Upper lobe of right lung (tissue), 1 donor: ENCODE measurements at regions not wholly inside any gene's neighbourhood (a gene's known extent, or its start where the extent isn't known, plus 50 kb on each side); places are given as distances from the start of the nearest gene placed in this dataset.

Source experiments
- ATAC-seq: fragments of 200-7000 bp; cut with Tn5 transposase; one replicate; pipeline ENCODE4 v1.9.1; 2020; ENCODE audit warnings: mild to moderate bottlenecking, moderate library complexity
- DNase-seq: peaks from one replicate; pipeline ENCODE4 v3.0.0-alpha.2; 2020
- H3K27ac ChIP-seq: fragments of 200-600 bp; one replicate; pipeline ENCODE4 v1.8.0; 2022
- H3K27me3 ChIP-seq: fragments of 200-600 bp; one replicate; pipeline ENCODE4 v1.8.0; 2022; ENCODE audit warnings: mild to moderate bottlenecking
- H3K36me3 ChIP-seq: fragments of 200-600 bp; one replicate; pipeline ENCODE4 v1.8.0; 2022
- H3K4me1 ChIP-seq: fragments of 200-600 bp; one replicate; pipeline ENCODE4 v1.8.0; 2022
- H3K4me3 ChIP-seq: fragments of 200-600 bp; one replicate; pipeline ENCODE4 v1.8.0; 2022; ENCODE audit warnings: mild to moderate bottlenecking
- H3K9me3 ChIP-seq: fragments of 200-600 bp; one replicate; pipeline ENCODE4 v1.8.0; 2022
- CTCF ChIP-seq: fragments of 200-600 bp; IDR thresholded peaks from one replicate; pipeline ENCODE4 v1.8.0; 2022; ENCODE audit warnings: antibody characterized with exemption
- intact Hi-C: fragments of 100-400 bp; cut with DNase I; formaldehyde crosslinking; loops from one replicate; pipeline ENCODE4 v1.11.0; 2022
- donor health status: DM: no; HTN: yes; CAD: no; lungs with severe emphysema.

GRCh38 chr9:99391937-99392594, 170.0 kb downstream of the SEC61B start:
- no peaks in the 10 kb centered on the region for H3K36me3 ChIP-seq
- intact Hi-C loops: no loop called here
- no peak for TF ChIP-seq CTCF
- no peaks in the 10 kb centered on the region for H3K9me3 ChIP-seq
- no peak overlapping the region for H3K4me3 ChIP-seq
- H3K27ac ChIP-seq: no peak overlapping the region
- no peaks in the 10 kb centered on the region for H3K4me1 ChIP-seq
- DNase-seq (no peak), ATAC-seq (no peak)
- H3K27me3 ChIP-seq: no peaks in the 10 kb centered on the region

DNA sequence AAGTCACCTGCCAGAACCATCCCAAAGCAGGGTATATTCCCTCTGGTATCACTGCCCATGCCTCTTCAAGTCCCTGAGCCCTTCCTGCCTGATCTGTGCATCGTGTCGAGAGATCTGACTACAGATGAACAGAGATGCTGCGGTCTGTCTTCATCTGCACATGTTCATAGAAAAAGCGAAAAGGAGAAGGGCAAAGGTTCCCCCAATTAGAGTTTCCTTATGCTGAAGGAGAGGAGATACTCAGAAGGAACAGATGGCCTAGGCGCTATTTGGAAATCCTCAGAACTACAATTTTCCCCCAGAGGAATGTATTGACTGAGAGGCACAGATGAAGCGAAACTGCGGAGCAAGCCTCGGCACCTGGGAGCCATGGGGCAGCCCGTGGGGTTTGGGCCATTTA, 170.9 kb downstream of the SEC61B start:
- Histone ChIP-seq H3K9me3 (no peaks in the 10 kb centered on the region), H3K27me3 (no peaks in the 10 kb centered on the region), H3K36me3 (no peaks in the 10 kb centered on the region), H3K4me1 (no peaks in the 10 kb centered on the region), H3K4me3 (no peak overlapping the region), H3K27ac (no peak overlapping the region)
- DNase-seq: no peak
- no peak for ATAC-seq
- no peak for TF ChIP-seq CTCF
- intact Hi-C loops: no loop called here

DNA sequence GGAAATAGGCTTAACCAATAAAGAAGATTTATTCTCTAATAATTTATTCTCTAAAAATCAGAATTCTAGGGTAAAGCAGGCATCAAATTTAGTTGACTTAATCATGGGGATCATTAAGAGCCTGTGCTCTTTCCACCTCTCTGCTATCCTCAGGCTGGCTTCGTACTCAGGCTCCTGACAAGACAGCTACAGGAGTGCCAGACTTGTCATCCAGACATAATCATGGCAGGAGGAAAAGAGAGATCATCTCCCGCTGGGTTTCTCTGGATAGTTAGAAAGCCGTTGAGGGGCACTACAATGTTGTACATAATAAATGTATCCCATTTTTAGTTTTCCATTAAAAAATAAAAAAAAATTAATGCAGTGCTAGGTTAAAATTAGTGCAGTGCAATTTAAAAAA, 171.9 kb downstream of the SEC61B start:
- Histone ChIP-seq H3K9me3 (no peaks in the 10 kb centered on the region), H3K4me1 (no peaks in the 10 kb centered on the region), H3K36me3 (no peaks in the 10 kb centered on the region), H3K27ac (no peak overlapping the region), H3K27me3 (no peaks in the 10 kb centered on the region), H3K4me3 (no peak overlapping the region)
- ATAC-seq: no peak
- TF ChIP-seq CTCF: no peak
- no peak for DNase-seq
- intact Hi-C loops: no loop called here

GRCh38 chr9:99398241-99398640, 176.2 kb downstream of the SEC61B start:
- Histone ChIP-seq H3K36me3 (no peaks in the 10 kb centered on the region), H3K27ac (no peak overlapping the region), H3K4me3 (no peak overlapping the region), H3K9me3 (no peaks in the 10 kb centered on the region), H3K4me1 (no peaks in the 10 kb centered on the region), H3K27me3 (no peaks in the 10 kb centered on the region)
- no peak for ATAC-seq
- no peak for TF ChIP-seq CTCF
- intact Hi-C loops: no loop called here
- no peak for DNase-seq

GRCh38 chr9:99399474-99399873, 177.4 kb downstream of the SEC61B start:
- no peak overlapping the region for H3K4me3 ChIP-seq
- H3K27me3 ChIP-seq: no peaks in the 10 kb centered on the region
- TF ChIP-seq CTCF: no peak
- ATAC-seq (no peak), DNase-seq (no peak)
- no peak overlapping the region for H3K27ac ChIP-seq
- H3K4me1 ChIP-seq: no peaks in the 10 kb centered on the region
- no peaks in the 10 kb centered on the region for H3K36me3 ChIP-seq
- intact Hi-C loops: no loop called here
- H3K9me3 ChIP-seq: no peaks in the 10 kb centered on the region

- intact Hi-C loops: no loop called here
- no peaks in the 10 kb centered on the region for H3K27me3 ChIP-seq
- ATAC-seq (no peak), DNase-seq (no peak)
- H3K4me1 ChIP-seq: no peaks in the 10 kb centered on the region
- TF ChIP-seq CTCF: no peak
- H3K36me3 ChIP-seq: no peaks in the 10 kb centered on the region
- no peaks in the 10 kb centered on the region for H3K9me3 ChIP-seq
- H3K27ac ChIP-seq: no peak overlapping the region
- no peak overlapping the region for H3K4me3 ChIP-seq
These were observed 178.2 kb downstream of the SEC61B start for GRCh38 chr9:99400184-99400731.
